BLaER1 (cell line): ENCODE measurements at regions not wholly inside any gene's neighbourhood (a gene's known extent, or its start where the extent isn't known, plus 50 kb on each side); places are given as distances from the start of the nearest gene placed in this dataset.

Experiments
- H3K27ac ChIP-seq: shearing (Covaris generic); formaldehyde crosslinking; 2 replicates; pipeline ENCODE4 v1.8.1; 2022
- H3K27me3 ChIP-seq: shearing (Covaris generic); formaldehyde crosslinking; 2 replicates; pipeline ENCODE4 v1.8.1; 2022
- H3K36me3 ChIP-seq: shearing (Covaris generic); formaldehyde crosslinking; 2 replicates; pipeline ENCODE4 v1.8.1; 2022
- H3K4me1 ChIP-seq: shearing (Covaris generic); formaldehyde crosslinking; 2 replicates; pipeline ENCODE4 v1.8.1; 2022
- H3K4me2 ChIP-seq: shearing (Covaris generic); formaldehyde crosslinking; 2 replicates; pipeline ENCODE4 v1.8.1; 2022
- H3K4me3 ChIP-seq: shearing (Covaris generic); formaldehyde crosslinking; 2 replicates; pipeline ENCODE4 v1.8.1; 2022
- H3K9ac ChIP-seq: shearing (Covaris generic); formaldehyde crosslinking; 2 replicates; pipeline ENCODE4 v1.8.1; 2022
- H3K9me3 ChIP-seq: shearing (Covaris generic); formaldehyde crosslinking; 2 replicates; pipeline ENCODE4 v1.8.1; 2022
- H4K20me1 ChIP-seq: shearing (Covaris generic); formaldehyde crosslinking; 2 replicates; pipeline ENCODE4 v1.8.1; 2022
- Cebpa-rat ChIP-seq: shearing (Covaris generic); IDR thresholded peaks from 2 replicates; pipeline ENCODE4 v1.8.1; 2022

DNA sequence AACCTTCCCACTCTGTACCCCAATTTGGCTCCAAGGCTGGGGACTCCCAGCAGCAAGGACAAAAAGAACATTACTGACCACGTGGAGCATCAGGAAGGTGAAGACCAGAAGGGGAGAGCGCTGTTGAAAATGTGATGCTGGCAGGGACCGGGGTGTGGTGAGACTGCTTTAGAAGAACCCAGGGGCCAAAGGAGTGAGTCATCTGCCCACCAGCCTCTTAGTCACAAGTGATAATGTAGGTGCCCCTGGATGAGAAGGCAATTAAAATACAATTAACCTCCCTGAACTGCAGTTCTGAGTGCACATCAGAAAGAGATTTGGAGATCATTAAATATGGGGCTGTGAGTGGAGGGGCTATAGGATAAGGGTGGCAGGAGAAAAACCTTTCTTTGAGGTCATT is 366.6 kb upstream of the CCL2 start:
- H3K9me3 ChIP-seq = no peaks in the 10 kb centered on the region
- TF ChIP-seq Cebpa-rat = no peak
- H3K27me3 ChIP-seq = no peaks in the 10 kb centered on the region
- H3K9ac ChIP-seq = no peak overlapping the region
- no peak overlapping the region for H3K4me2 ChIP-seq
- H3K27ac ChIP-seq = no peak overlapping the region
- H4K20me1 ChIP-seq = no peaks in the 10 kb centered on the region
- H3K4me1 ChIP-seq = no peaks in the 10 kb centered on the region
- no peak overlapping the region for H3K4me3 ChIP-seq
- no peaks in the 10 kb centered on the region for H3K36me3 ChIP-seq

DNA sequence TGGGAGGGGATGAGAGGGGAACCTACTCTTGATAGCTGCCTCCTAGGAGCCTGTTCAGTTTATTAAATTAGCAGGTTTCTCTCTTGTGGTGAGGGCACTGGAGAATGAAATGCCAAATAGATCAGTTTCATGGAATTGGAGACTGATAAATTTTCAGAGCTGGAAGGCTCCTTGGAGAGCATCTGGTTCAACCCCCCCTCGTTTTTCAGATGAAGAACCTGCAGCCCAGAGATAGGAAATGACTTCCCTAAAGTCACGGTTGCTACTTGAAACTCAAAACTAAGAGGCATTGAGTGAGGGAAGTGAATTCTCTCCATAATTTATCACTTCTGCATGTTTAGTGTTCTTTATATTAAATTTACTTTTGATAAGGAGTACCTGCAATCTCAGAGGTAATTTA is 366.0 kb upstream of the CCL2 start:
- H3K4me1 ChIP-seq = no peaks in the 10 kb centered on the region
- H3K4me2 ChIP-seq = no peak overlapping the region
- H3K27ac ChIP-seq = no peak overlapping the region
- H3K9me3 ChIP-seq = no peaks in the 10 kb centered on the region
- H3K27me3 ChIP-seq = no peaks in the 10 kb centered on the region
- H3K9ac ChIP-seq = no peak overlapping the region
- H3K4me3 ChIP-seq = no peak overlapping the region
- TF ChIP-seq Cebpa-rat = no peak
- H4K20me1 ChIP-seq = no peaks in the 10 kb centered on the region
- H3K36me3 ChIP-seq = no peaks in the 10 kb centered on the region

DNA sequence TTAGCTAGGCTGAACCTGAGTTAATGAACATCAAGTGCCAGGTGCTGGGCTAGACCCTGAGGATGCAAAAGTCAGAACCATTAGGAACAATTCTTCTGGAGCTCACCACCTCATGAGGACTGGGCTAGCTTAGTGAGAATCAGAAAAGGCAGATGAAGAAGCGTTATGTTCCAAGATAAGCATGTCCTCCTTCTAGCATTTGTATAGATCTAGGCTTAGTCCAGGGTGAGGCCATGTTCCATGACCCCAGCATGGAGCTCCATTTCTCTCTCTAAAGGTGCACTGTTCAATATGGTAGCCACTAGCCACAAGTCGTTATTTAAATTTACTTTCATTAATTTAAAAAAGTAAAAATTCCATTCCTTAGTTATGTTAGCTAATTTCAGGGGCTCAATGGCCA is 365.3 kb upstream of the CCL2 start:
- H3K27me3 ChIP-seq = no peaks in the 10 kb centered on the region
- no peaks in the 10 kb centered on the region for H4K20me1 ChIP-seq
- H3K9ac ChIP-seq = no peak overlapping the region
- H3K4me1 ChIP-seq = no peaks in the 10 kb centered on the region
- H3K27ac ChIP-seq = no peak overlapping the region
- no peaks in the 10 kb centered on the region for H3K9me3 ChIP-seq
- no peak for TF ChIP-seq Cebpa-rat
- no peak overlapping the region for H3K4me2 ChIP-seq
- H3K36me3 ChIP-seq = no peaks in the 10 kb centered on the region
- no peak overlapping the region for H3K4me3 ChIP-seq

DNA sequence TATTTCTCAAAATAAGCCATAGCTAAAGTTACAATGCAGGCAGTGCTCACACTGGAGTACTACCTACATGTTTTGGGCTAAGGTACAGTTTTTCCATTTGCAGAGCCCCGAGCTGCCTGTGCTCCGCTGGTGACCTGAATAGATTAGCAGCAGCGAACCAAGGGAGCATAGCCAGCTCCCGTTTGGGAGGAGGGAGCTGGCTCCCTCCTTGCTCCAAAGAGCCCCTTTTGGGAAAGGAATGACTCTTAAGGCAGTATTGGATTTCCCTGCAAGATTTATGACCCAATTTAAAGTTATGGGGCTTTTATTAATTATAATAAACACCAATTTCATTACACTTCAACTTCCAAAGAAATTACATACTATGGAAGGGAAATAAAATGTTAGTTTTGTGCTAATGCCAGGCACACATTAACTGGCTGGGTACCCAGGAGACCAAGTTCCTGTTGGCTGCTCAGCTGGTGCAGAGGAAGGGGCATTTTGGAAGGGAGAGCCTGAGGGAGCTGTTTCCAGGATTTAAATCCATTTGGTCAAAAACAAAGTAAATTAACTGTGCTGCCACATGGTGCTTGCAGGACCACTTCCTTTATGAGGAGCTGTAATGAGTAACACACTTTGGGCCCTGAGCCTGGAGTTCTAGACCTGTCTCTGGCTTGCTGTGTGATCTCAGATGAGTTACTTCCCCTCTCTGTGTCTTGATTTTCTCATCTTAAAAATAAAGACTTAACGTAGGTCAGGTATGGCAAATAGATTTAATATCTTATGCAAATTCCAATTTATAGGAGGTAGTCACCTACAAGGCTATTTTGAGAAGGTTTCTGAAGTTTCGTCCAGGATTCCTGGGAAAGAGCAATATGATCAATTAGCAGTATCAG is 362.1 kb upstream of the CCL2 start:
- Histone ChIP-seq H3K4me1 (peaks cover 5% of the 10 kb centered on the region), H3K27ac (no peak overlapping the region), H3K36me3 (no peaks in the 10 kb centered on the region), H3K4me2 (no peak overlapping the region), H3K4me3 (no peak overlapping the region), H4K20me1 (no peaks in the 10 kb centered on the region), H3K9ac (no peak overlapping the region), H3K27me3 (no peaks in the 10 kb centered on the region), H3K9me3 (no peaks in the 10 kb centered on the region)
- no peak for TF ChIP-seq Cebpa-rat

DNA sequence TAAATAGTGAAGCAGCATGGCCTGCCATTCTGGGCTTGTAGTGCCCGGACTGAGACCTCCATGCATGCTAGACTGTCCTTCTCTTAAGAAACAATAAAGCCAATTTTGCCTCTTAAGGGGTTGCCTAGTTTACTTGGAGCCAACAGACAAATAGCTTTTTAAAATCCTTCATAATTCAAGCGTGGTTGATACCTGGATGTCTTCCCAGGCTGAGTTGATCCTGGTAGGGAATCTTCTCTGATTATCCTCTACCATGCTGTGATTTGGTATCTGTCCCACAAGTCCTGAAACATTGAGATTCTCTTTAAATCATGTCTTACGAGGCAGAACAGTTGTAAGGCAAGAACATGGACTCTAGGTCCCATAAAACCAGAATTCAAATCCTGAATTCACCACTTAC is 359.6 kb upstream of the CCL2 start:
- Histone ChIP-seq H3K4me2 (no peak overlapping the region), H3K4me1 (peaks cover 21% of the 10 kb centered on the region), H3K9me3 (no peaks in the 10 kb centered on the region), H4K20me1 (no peaks in the 10 kb centered on the region), H3K27me3 (no peaks in the 10 kb centered on the region), H3K4me3 (no peak overlapping the region), H3K27ac (no peak overlapping the region), H3K9ac (no peak overlapping the region), H3K36me3 (no peaks in the 10 kb centered on the region)
- no peak for TF ChIP-seq Cebpa-rat

DNA sequence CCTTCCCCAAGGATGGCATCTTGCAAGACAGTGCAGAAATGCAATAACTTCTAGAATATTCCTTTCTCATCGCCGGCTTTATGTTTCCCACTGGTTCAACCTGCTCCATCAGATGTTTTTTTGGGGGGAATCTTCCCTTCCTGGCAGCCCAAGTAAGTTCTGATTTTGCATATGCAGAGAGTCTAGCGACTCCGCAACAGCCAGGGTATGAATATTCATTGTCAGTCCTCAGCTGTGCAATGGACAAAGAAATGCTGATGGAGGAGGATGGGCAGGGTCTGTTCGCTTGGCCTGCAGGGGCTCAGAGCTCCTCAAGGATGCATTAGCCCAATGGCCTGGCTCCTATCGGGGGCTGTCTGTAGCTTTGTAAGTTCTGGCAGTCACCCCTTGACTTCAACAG is 358.8 kb upstream of the CCL2 start:
- H3K27me3 ChIP-seq = no peaks in the 10 kb centered on the region
- no peak for TF ChIP-seq Cebpa-rat

DNA sequence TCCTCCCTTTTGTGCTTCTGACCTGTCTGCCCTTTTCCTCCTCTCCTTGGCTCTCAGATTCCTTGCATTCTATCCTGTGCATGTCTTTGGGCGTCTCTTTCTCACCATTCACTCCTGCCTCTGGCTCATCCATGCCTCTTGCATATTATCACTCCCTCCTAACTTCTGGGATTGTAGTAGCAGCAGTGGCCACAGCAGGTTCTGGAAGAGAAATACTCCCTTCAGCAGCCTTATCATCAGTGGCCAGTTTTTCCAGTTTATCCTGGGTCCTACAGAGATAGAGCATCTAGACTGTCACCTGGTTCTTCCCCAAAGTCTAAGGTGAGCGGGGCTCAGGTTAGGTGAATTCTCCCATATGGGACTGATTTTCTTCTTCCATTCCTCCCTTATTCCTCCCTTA is 354.0 kb upstream of the CCL2 start:
- Histone ChIP-seq H3K27me3 (no peaks in the 10 kb centered on the region), H3K4me2 (no peak overlapping the region), H3K27ac (no peak overlapping the region), H3K9ac (no peak overlapping the region), H3K4me1 (peaks cover 21% of the 10 kb centered on the region), H4K20me1 (no peaks in the 10 kb centered on the region), H3K4me3 (no peak overlapping the region), H3K9me3 (no peaks in the 10 kb centered on the region), H3K36me3 (no peaks in the 10 kb centered on the region)
- TF ChIP-seq Cebpa-rat = no peak

More for the DNA sequence above, 358.8 kb upstream of the CCL2 start:
- Histone ChIP-seq H3K36me3 (no peaks in the 10 kb centered on the region), H3K4me3 (no peak overlapping the region), H3K4me2 (no peak overlapping the region), H3K27ac (no peak overlapping the region), H4K20me1 (no peaks in the 10 kb centered on the region), H3K4me1 (peaks cover 21% of the 10 kb centered on the region), H3K9ac (no peak overlapping the region), H3K9me3 (no peaks in the 10 kb centered on the region)

DNA sequence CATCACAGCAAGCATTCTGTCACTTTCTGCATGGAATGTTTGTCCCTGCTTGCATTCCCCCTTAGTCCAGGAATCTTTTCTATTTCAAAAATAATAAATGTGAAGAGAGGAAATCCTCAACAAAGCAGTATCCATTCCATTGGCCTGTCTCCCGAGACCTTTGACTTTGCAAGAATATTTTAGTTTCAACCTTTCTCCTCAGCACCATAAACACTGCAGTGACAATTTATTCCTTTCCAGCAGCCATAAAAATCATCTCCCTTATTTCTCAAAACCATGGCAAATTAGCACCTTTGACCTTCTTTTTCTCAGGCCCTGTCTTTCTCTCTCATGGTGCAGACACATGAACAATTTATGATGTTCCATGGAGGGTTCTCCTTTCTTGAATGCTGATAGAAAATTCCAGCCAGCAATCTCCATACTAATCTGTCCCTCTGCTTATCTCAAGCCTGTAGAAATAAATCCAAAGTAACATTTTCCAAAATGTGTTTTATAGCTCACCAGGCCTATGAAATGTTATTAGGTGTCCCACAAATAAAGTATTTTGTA is 352.1 kb upstream of the CCL2 start:
- H4K20me1 ChIP-seq = no peaks in the 10 kb centered on the region
- no peak overlapping the region for H3K4me3 ChIP-seq
- no peaks in the 10 kb centered on the region for H3K36me3 ChIP-seq
- TF ChIP-seq Cebpa-rat = no peak
- H3K27me3 ChIP-seq = no peaks in the 10 kb centered on the region
- no peaks in the 10 kb centered on the region for H3K9me3 ChIP-seq
- no peak overlapping the region for H3K27ac ChIP-seq
- no peak overlapping the region for H3K4me2 ChIP-seq
- peaks cover 16% of the 10 kb centered on the region for H3K4me1 ChIP-seq
- H3K9ac ChIP-seq = no peak overlapping the region

DNA sequence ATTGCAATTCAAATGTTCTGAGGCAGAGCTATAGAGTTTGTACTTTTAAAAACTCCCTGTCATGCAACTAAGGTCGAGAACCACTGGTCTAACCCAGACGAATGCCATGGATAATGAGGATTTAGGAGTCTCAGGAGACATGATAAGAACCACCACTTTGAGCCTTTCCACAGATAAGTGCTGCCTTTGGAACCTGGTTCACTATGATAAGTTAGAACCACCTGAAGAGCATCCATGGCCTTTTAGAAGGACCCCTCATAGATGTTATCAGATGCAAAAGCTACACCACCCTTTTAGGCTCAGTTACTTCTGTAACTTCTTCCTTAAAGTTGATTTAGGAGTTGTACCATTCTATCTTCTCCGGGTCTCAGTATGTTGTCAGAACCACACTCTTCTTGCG is 350.6 kb upstream of the CCL2 start:
- Histone ChIP-seq H3K4me3 (no peak overlapping the region), H3K27me3 (no peaks in the 10 kb centered on the region), H3K9me3 (no peaks in the 10 kb centered on the region), H3K36me3 (no peaks in the 10 kb centered on the region), H4K20me1 (no peaks in the 10 kb centered on the region), H3K4me1 (peaks cover under 1% of the 10 kb centered on the region), H3K27ac (no peak overlapping the region), H3K9ac (no peak overlapping the region), H3K4me2 (no peak overlapping the region)
- no peak for TF ChIP-seq Cebpa-rat

DNA sequence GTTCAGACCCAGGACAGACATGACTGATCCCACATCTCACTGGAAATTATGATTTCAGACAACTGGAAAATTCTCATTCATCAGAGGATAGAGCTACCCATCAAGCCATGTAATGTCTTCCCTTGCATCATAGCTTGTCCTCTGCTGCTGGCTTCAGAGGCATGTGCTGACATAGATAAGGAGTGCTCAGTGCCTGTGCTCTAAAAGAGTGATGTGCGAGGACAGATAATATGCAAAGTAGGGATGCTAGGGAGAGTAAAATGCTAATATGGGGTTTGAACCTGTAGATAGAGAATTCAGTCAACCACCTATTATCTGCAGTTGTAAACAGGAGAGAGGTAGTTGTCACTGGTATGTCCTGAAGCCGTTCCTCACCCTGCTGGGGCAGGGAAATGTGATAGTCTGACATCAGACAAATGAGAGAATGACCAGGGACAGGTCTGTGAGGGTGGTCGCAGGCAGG is 349.7 kb upstream of the CCL2 start:
- H3K9ac ChIP-seq = no peak overlapping the region
- no peak overlapping the region for H3K27ac ChIP-seq
- H3K4me2 ChIP-seq = no peak overlapping the region
- H3K4me1 ChIP-seq = peaks cover 4% of the 10 kb centered on the region
- H4K20me1 ChIP-seq = no peaks in the 10 kb centered on the region
- TF ChIP-seq Cebpa-rat = no peak
- H3K9me3 ChIP-seq = no peaks in the 10 kb centered on the region
- no peaks in the 10 kb centered on the region for H3K36me3 ChIP-seq
- no peak overlapping the region for H3K4me3 ChIP-seq
- H3K27me3 ChIP-seq = no peaks in the 10 kb centered on the region
